ENCODE measurements at regions not wholly inside any gene's neighbourhood (a gene's known extent, or its start where the extent isn't known, plus 50 kb on each side); places are given as distances from the start of the nearest gene placed in this dataset.

GRCh38 chr13:47250146-47250545 lies 353.3 kb upstream of the HTR2A start:
- WGBS, 3 donors = 70 to 77% (median 72%) methylated on average over 7 of the region's 7 CpGs

GRCh38 chr13:47249266-47249665 lies 352.4 kb upstream of the HTR2A start:
- no peak overlapping the region for H3K27ac ChIP-seq
- H3K4me3 ChIP-seq = no peak overlapping the region
- DNase-seq = no peak
- H3K9me3 ChIP-seq = no peaks in the 10 kb centered on the region
- no peak for ATAC-seq
- no peaks in the 10 kb centered on the region for H3K36me3 ChIP-seq (ENCODE audit: insufficient read depth in 1 of 2, low read depth in 1 of 2)
- no peaks in the 10 kb centered on the region for H3K4me1 ChIP-seq
- intact Hi-C loops (cut with DNase I) = no loop called here
- TF ChIP-seq, protein P1, sequence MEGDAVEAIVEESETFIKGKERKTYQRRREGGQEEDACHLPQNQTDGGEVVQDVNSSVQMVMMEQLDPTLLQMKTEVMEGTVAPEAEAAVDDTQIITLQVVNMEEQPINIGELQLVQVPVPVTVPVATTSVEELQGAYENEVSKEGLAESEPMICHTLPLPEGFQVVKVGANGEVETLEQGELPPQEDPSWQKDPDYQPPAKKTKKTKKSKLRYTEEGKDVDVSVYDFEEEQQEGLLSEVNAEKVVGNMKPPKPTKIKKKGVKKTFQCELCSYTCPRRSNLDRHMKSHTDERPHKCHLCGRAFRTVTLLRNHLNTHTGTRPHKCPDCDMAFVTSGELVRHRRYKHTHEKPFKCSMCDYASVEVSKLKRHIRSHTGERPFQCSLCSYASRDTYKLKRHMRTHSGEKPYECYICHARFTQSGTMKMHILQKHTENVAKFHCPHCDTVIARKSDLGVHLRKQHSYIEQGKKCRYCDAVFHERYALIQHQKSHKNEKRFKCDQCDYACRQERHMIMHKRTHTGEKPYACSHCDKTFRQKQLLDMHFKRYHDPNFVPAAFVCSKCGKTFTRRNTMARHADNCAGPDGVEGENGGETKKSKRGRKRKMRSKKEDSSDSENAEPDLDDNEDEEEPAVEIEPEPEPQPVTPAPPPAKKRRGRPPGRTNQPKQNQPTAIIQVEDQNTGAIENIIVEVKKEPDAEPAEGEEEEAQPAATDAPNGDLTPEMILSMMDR (IDR thresholded peaks at IDR 0.05) = no peak
- H3K27me3 ChIP-seq (ENCODE audit: insufficient read depth in 3 of 3, low read length in 2 of 3) = no peaks in the 10 kb centered on the region

More at GRCh38 chr13:47250146-47250545, 353.3 kb upstream of the HTR2A start:
- ATAC-seq = no peak
- Histone ChIP-seq H3K4me1 (no peaks in the 10 kb centered on the region), H3K4me3 (no peak overlapping the region), H3K9me3 (no peaks in the 10 kb centered on the region), H3K36me3 (ENCODE audit: insufficient read depth in 1 of 2, low read depth in 1 of 2) (no peaks in the 10 kb centered on the region), H3K27ac (no peak overlapping the region), H3K27me3 (ENCODE audit: insufficient read depth in 3 of 3, low read length in 2 of 3) (no peaks in the 10 kb centered on the region)
- TF ChIP-seq, protein P1 (IDR thresholded peaks at IDR 0.05) = no peak
- no peak for DNase-seq
- intact Hi-C loops (cut with DNase I) = no loop called here

DNA sequence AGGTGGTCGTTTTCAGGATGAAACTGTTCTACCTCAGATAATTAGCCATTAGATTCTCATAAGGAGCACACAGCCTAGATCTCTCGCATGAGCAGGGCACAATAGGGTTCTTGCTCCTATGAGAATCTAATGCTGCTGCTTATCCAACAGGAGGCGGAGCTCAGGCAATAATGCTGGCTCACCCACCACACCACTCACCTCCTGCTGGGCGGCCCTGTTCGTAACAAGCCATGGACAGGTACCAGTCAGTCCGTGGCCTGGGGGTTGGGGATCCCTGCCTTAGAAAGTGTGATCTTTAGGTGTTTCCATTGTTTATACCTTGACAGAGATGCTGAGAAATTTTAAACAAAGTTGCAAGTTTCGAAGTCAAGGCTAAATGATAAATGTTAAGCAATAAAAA lies 344.6 kb upstream of the HTR2A start:
- Histone ChIP-seq H3K36me3 (ENCODE audit: insufficient read depth in 1 of 2, low read depth in 1 of 2) (no peaks in the 10 kb centered on the region), H3K4me3 (no peak overlapping the region), H3K4me1 (no peaks in the 10 kb centered on the region), H3K9me3 (no peaks in the 10 kb centered on the region), H3K27me3 (ENCODE audit: insufficient read depth in 3 of 3, low read length in 2 of 3) (no peaks in the 10 kb centered on the region), H3K27ac (no peak overlapping the region)
- TF ChIP-seq, protein P1 (IDR thresholded peaks at IDR 0.05) = no peak
- ATAC-seq (no peak), DNase-seq (no peak)
- whole genome bisulfite sequencing, 3 donors = 80 to 84% (median 81%) methylated on average over 7 of the region's 7 CpGs
- intact Hi-C loops (cut with DNase I) = no loop called here

DNA sequence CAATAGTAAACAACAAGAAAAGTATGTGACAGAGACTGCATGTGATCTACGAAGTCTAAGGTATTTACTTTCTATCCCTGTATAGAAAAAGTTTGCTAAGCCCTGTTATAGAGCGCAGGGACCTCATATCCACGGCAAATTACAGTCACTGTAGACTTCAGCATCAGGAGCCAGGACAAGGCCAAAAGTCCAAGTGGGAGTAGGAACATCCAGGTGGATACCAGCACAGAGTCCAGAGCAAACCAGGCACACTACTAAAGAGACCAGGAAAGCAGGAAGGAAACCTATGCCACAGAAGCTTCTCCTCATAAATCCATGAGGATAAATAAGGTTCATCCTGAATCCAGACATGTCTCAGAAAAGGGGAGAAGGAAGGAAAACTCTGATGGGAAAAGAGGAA lies 342.2 kb upstream of the HTR2A start:
- WGBS, 3 donors = 79 to 80% (median 80%) methylated on average over 3 of the region's 3 CpGs
- Histone ChIP-seq H3K4me3 (no peak overlapping the region), H3K36me3 (ENCODE audit: insufficient read depth in 1 of 2, low read depth in 1 of 2) (no peaks in the 10 kb centered on the region), H3K4me1 (no peaks in the 10 kb centered on the region), H3K27me3 (ENCODE audit: insufficient read depth in 3 of 3, low read length in 2 of 3) (no peaks in the 10 kb centered on the region), H3K9me3 (no peaks in the 10 kb centered on the region), H3K27ac (no peak overlapping the region)
- ATAC-seq = no peak
- TF ChIP-seq, protein P1 (IDR thresholded peaks at IDR 0.05) = no peak
- intact Hi-C loops (cut with DNase I) = no loop called here
- no peak for DNase-seq

GRCh38 chr13:47237571-47237970 lies 340.7 kb upstream of the HTR2A start:
- ATAC-seq (no peak), DNase-seq (no peak)
- intact Hi-C loops (cut with DNase I) = no loop called here
- H3K4me1 ChIP-seq = no peaks in the 10 kb centered on the region
- TF ChIP-seq, protein P1 (IDR thresholded peaks at IDR 0.05) = no peak
- H3K36me3 ChIP-seq (ENCODE audit: insufficient read depth in 1 of 2, low read depth in 1 of 2) = no peaks in the 10 kb centered on the region
- no peaks in the 10 kb centered on the region for H3K9me3 ChIP-seq
- H3K27ac ChIP-seq = no peak overlapping the region
- H3K4me3 ChIP-seq = no peak overlapping the region
- no peaks in the 10 kb centered on the region for H3K27me3 ChIP-seq (ENCODE audit: insufficient read depth in 3 of 3, low read length in 2 of 3)
- 47 to 62% (median 60%) methylated on average over 2 of the region's 2 CpGs for WGBS, 3 donors

All from psoas muscle (tissue), 7 donors.